ENCODE measurements at regions not wholly inside any gene's neighbourhood (a gene's known extent, or its start where the extent isn't known, plus 50 kb on each side); places are given as distances from the start of the nearest gene placed in this dataset.

GRCh38 chr2:181309586-181309985 lies 147.6 kb upstream of the ITGA4 start:
- no peak for TF ChIP-seq CTCF (IDR thresholded peaks at IDR 0.05)
- no peak for TF ChIP-seq POLR2AphosphoS5 (IDR thresholded peaks at IDR 0.05; ENCODE audit: insufficient read depth in 1 of 2, low read depth in 1 of 2)

Data from vagina (tissue), 2 donors.